AG04450 (cell line): ENCODE measurements at regions not wholly inside any gene's neighbourhood (a gene's known extent, or its start where the extent isn't known, plus 50 kb on each side); places are given as distances from the start of the nearest gene placed in this dataset.
A peak's percentile ranks its signal among the peaks of the same experiment; 100 is the strongest.

ENCODE experiments used
- CTCF ChIA-PET: fragments of 300-600, 350-600 bp; formaldehyde crosslinking; extraction: SDS; loops from one replicate; lab custom pipeline; 2022; ENCODE audit warnings: antibody characterized with exemption, inconsistent platforms; lab: Charles Lee
- POLR2A ChIA-PET: fragments of 350-600 bp; formaldehyde crosslinking; extraction: SDS; loops from one replicate; lab custom pipeline; 2021; ENCODE audit warnings: antibody characterized with exemption, inconsistent platforms; lab: Yijun Ruan, JAX
- DNase-seq: peaks from one replicate; pipeline ENCODE4 v3.0.0-alpha.2; 2011; ENCODE audit warnings: low read depth, low spot score
- H3K27ac ChIP-seq: one replicate; pipeline ENCODE4 v1.5.1; 2012; ENCODE audit warnings: low read depth, low read length, control low read depth
- H3K27me3 ChIP-seq: one replicate; pipeline ENCODE4 v1.6.0; 2012; ENCODE audit warnings: low read length; ENCODE audit not compliant: control insufficient read depth, insufficient read depth
- H3K4me3 ChIP-seq: 2 replicates; pipeline ENCODE4 v1.5.1; 2011; ENCODE audit warnings: mild to moderate bottlenecking, low read depth, low read length, control low read depth
- H3K9me3 ChIP-seq: 2 replicates; pipeline ENCODE4 v1.5.1; 2012; ENCODE audit warnings: low read length; ENCODE audit not compliant: control insufficient read depth, insufficient read depth
- TF ChIP-seq, protein P1 (sequence below): IDR thresholded peaks from 2 replicates; pipeline ENCODE4 v1.5.1; 2011; ENCODE audit warnings: low read depth, low read length, control low read depth, inconsistent platforms

DNA sequence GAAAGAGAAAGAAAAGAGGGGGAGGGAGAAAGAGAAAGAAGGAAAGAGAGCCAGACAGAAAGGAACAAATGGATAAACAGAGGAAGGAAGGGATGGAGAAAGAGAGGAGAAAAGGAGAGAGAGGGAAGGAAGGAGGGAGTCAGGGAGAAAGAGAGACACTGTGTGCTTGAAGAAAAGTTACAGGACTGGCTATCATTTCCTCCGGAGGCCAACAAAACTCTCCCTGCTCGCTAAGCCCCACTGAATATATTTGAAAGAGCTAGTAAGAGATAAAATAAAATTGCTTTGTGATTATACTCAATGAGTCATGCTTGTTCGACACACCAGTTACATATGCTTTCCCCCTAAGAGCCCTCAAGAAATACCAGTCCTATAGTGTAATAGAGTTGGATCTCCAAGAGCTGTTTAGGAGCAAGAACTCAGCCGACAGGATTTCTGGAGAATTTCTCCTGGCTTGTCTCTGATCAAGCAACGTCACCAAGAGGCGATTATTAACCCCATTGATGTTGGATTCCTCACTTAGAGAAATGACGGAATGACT is 102.2 kb downstream of the MXRA5 start:
- ChIA-PET CTCF (interaction anchor here (0.7 kb wide), 1 partner anchor 467 kb away, joined by 4 read pairs; no protein-coding TSS in a partner anchor), POLR2A (interaction anchor here (1.0 kb wide), 1 partner anchor 60 kb away, joined by 3 read pairs; no protein-coding TSS in a partner anchor)
- TF ChIP-seq, protein P1, sequence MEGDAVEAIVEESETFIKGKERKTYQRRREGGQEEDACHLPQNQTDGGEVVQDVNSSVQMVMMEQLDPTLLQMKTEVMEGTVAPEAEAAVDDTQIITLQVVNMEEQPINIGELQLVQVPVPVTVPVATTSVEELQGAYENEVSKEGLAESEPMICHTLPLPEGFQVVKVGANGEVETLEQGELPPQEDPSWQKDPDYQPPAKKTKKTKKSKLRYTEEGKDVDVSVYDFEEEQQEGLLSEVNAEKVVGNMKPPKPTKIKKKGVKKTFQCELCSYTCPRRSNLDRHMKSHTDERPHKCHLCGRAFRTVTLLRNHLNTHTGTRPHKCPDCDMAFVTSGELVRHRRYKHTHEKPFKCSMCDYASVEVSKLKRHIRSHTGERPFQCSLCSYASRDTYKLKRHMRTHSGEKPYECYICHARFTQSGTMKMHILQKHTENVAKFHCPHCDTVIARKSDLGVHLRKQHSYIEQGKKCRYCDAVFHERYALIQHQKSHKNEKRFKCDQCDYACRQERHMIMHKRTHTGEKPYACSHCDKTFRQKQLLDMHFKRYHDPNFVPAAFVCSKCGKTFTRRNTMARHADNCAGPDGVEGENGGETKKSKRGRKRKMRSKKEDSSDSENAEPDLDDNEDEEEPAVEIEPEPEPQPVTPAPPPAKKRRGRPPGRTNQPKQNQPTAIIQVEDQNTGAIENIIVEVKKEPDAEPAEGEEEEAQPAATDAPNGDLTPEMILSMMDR = no peak
- Histone ChIP-seq H3K9me3 (no peaks in the 10 kb centered on the region), H3K27ac (peak overlapping the region; percentile 93), H3K27me3 (no peaks in the 10 kb centered on the region), H3K4me3 (peak overlapping the region; percentile 36)
- peak; percentile 71 for DNase-seq

DNA sequence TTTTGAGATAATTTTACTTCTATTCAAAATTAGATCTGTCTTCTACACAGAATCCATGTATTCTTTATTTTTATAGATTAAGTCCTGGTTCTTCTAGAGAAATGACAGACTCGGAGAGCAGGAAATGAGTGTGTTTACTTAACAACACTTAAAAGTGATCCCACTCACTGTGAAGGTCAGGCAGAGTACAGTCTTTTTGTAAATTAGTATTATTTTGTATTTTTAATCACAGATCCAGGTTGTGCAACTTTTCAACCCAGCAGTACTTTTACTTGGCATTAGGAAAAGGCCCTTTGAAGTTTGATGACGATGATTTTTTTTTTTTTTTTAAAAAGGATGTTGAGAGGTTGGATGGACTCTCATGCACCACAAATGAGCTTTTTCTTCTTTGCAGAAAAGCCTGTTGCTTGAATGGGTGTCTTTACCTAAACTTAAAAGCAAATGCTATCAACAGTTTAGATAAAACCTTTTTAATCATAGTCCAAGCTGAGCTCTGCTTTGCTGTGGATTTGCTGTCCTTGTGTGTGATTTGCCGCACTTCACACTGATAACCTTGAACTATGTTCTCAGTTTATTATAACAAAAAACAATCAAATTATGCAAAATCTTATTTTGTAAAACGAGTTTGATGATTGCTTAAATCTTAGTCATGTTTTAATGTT is 114.1 kb downstream of the MXRA5 start:
- Histone ChIP-seq H3K9me3 (no peaks in the 10 kb centered on the region), H3K4me3 (no peak overlapping the region), H3K27me3 (no peaks in the 10 kb centered on the region), H3K27ac (no peak overlapping the region)
- TF ChIP-seq, protein P1 = no peak
- CTCF ChIA-PET = interaction anchor here (0.6 to 1.0 kb wide), 2 partner anchors 57 to 316 kb away, joined by 3 read pairs; no protein-coding TSS in a partner anchor
- no peak for DNase-seq
- POLR2A ChIA-PET = no interaction called here

- H3K27me3 ChIP-seq = no peaks in the 10 kb centered on the region
- CTCF ChIA-PET = interaction anchor here (1.0 kb wide), 1 partner anchor 317 kb away, joined by 3 read pairs; no protein-coding TSS in a partner anchor
- no peak overlapping the region for H3K27ac ChIP-seq
- no peak overlapping the region for H3K4me3 ChIP-seq
- DNase-seq = no peak
- no peaks in the 10 kb centered on the region for H3K9me3 ChIP-seq
- TF ChIP-seq, protein P1 = no peak
- POLR2A ChIA-PET = no interaction called here
Measured at GRCh38 chrX:3231766-3232165, 114.7 kb downstream of the MXRA5 start.

DNA sequence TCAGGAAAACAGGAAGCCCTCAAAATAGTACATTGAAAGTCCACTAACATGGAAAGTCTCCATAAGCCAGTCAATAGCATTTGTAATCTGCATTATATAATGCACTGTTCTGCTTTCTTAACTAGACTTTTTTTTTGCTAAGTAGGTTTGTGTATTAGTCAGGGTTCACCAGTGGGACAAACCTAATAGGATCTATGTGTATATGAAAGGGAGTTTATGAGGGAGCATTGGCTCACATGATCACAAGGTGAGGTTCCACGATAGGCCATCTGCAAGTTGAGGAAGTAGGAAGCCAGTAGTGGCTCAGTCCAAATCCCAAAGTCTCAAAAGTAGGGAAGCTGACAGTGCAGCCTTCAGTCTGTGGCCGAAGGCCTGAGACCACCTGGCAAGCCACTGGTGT is 116.0 kb downstream of the MXRA5 start:
- Histone ChIP-seq H3K4me3 (no peak overlapping the region), H3K9me3 (no peaks in the 10 kb centered on the region), H3K27ac (no peak overlapping the region), H3K27me3 (no peaks in the 10 kb centered on the region)
- TF ChIP-seq, protein P1 = no peak
- POLR2A ChIA-PET = no interaction called here
- DNase-seq = no peak
- CTCF ChIA-PET = interaction anchor here (0.6 kb wide), 1 partner anchor 165 kb away, joined by 3 read pairs; no protein-coding TSS in a partner anchor

- CTCF ChIA-PET = no interaction called here
- POLR2A ChIA-PET = no interaction called here
- H3K9me3 ChIP-seq = no peaks in the 10 kb centered on the region
Measured at GRCh38 chrX:3227526-3227925, 118.9 kb downstream of the MXRA5 start.

More at GRCh38 chrX:3227526-3227925, 118.9 kb downstream of the MXRA5 start:
- Histone ChIP-seq H3K27me3 (no peaks in the 10 kb centered on the region), H3K4me3 (no peak overlapping the region), H3K27ac (no peak overlapping the region)
- TF ChIP-seq, protein P1 = no peak
- no peak for DNase-seq
